Stimulated activated CD4-positive, alpha-beta T cell treated with anti-CD3 and anti-CD28 coated beads, Interleukin-12 subunit alpha, Interleukin-12 subunit beta, amount 100 ng/mL, for 4 hours (primary cell): ENCODE measurements at regions not wholly inside any gene's neighbourhood (a gene's known extent, or its start where the extent isn't known, plus 50 kb on each side); places are given as distances from the start of the nearest gene placed in this dataset.
"Not testable (repeated sequence)": the region's sequence is repeated elsewhere in the genome, so short reads cannot be mapped to it uniquely, and the experiment has no call there.

Experiments
- DNase-seq: peaks from one replicate; pipeline ENCODE4 v3.0.0-alpha.2; 2020

DNA sequence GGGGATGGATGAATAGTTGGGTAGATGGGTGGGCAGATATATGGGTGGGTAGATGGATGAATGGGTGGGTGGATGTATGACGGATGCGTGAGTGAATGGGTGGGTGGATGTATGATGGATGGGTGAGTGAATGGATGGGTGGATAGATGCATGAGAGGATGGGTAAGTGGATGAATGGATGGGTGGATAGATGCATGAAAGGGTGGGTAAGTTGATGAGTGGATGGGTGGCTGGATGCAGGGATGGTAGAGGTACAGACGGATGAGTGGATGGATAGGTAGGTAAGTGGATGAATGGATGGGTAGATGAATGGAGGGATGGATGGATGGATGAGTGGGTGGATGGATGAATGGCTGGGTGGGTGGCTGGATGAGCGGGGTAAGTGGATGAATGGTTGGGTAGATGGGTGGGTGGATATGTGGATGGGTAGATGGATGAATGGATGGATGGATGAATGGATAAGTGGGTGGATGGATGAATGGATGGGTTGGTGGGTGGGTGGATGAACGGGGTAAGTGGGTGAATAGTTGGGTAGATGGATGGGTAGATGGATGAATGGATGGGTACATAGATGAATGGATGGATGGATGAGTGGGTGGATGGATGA lies 208.9 kb downstream of the NPIPB11 start:
- DNase-seq, result not testable (repeated sequence)

DNA sequence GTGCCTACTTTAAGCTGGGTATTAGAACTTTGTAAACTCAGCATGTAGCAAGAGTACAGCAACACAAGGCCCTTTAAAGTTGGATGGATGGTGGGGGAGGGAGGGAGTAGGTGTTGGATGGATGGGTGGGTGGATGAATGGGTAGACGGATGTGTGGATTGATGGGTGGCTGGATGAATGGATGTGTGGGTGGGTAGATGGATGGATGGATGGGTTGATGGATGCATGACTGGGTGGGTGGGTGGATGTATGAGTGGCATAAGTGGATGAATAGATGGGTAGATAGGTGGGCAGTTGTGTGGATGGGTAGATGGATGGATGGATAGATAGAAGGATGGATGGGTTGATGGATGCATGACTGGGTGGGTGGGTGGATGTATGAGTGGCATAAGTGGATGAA lies 209.8 kb downstream of the NPIPB11 start:
- not testable (repeated sequence) for DNase-seq

- not testable (repeated sequence) for DNase-seq
Measured at GRCh38 chr16:29195116-29195872, 210.4 kb downstream of the LAT start.

DNA sequence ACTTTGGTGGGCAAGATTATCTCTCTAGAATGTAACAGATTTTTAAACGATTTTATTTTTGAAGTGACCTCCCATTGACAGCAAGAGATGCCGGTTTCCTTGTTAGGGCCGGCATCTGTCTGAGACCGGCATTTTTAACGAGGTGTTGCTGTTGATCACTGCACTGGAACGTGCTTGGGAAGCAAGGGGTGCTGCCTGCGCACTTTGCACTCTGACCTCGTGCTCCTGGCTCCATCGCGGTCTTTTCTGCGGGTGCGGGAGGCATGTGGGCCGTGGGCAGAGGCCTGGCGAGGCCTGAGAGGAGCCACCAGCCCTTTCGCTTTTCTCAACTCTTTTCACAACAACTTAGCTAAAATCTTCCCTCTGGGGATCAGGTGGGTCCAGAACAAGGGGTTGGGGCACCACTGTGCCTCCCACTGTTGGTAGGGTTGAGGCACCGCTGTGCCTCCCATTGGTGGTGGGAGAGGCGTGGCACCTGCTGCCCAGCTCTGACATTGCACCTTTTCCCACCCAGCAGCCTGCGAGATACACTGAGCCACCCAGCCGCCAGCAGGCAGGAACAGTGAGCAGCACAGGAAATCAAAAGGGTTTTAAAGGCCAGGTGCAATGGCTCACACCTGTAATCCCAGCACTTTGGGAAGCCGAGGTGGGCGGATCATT lies 209.5 kb downstream of the LAT start:
- DNase-seq, result not testable (repeated sequence)

GRCh38 chr16:29193634-29194033 lies 208.8 kb downstream of the LAT start:
- DNase-seq, result not testable (repeated sequence)

GRCh38 chr16:29193248-29193574 lies 208.4 kb downstream of the LAT start:
- not testable (repeated sequence) for DNase-seq

GRCh38 chr16:29192329-29193247 lies 207.7 kb downstream of the LAT start:
- no peak for DNase-seq

DNA sequence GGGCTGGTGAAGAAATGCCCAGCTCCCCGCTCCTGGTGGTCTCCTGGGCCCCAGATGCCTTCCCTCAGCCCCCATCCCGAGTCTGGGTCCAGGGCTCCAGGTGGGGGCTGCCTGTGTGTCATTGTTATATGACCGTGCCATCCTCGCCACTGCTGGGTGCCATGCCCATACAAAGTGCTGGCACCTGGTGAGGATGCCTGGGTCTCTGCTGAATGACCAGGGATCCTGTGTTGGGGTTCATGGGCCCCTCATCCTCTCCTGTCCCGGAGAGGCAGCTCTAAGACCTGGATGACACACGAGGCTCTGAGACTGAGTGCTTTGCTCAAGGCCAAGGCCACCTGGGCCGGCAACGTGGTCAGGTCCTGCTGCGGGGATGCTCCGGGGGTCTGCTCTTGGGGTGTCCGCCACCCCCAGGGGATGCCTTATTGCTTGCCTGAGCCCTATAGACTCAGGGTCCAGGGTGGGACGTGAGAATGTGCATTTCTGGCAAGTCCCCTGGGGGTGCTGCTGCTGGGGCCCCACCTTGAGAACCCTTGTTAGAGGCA lies 206.9 kb downstream of the LAT start:
- not testable (repeated sequence) for DNase-seq

GRCh38 chr16:29190553-29191431 lies 205.9 kb downstream of the LAT start:
- DNase-seq, result not testable (repeated sequence)

DNA sequence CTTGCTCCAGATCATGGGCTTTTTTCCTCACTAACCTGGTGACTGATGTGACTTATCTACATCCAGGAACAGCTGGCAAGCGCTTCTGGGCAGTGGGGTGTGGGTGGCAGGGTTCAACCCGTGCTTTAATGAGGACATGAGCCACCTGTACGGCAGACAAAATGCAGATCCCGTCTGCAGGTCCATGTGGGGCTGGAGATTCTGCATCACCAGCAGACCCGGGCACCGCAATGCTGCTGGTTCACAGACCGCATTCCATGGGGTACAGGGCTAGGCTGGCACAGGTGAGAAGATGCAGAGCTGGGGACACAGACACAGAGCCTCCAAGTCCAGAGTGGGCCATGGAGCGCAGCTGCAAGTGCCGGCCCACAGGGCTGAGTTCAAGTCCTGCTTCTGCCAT lies 204.0 kb downstream of the LAT start:
- DNase-seq, result not testable (repeated sequence)

DNA sequence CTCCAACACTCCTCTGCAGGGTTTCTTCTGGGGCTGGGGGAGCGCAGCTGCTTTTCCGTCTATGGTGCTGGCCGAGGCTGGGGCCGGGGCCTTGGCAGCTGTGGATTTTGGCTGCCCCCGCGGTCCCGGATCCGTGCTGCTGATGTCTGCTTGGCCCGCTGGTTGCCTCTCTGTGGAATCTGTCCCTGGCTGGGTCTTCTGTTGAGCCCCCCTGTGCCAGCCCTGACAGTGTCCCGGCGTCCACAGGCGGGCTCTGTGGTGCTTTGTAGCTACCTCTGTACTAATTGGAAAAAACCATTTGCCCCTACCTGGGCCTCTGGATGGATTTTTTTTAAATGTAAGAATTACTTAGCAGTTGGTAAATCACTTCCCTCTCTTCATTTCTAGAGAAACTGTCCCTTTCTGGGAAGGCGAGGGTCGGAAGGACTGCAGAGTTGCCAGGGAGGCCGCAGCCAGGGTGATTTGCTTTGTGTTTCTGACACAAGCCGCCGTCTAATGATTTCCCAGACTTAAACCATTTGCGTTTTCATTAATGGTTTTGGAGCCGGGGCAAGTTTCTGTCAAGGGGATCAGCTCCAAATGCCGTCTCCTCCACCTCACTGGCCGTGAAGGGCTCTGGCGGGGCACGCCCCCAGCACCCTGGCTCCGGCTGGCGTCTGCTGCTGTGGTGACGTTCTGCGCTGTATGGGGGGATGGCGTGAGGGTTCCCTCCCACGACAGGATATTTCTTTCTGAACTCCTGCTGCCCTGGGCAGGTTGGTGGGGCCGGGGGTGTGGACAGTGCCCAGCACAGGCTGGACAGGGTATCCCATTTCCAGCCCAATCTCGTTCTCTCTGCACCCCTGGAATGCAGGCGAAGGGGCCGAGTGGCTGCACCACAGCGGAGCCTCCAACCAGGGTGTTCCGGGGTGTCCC lies 201.7 kb downstream of the LAT start:
- not testable (repeated sequence) for DNase-seq

- not testable (repeated sequence) for DNase-seq
Measured at GRCh38 chr16:29185872-29186271, 201.0 kb downstream of the LAT start.

- not testable (repeated sequence) for DNase-seq
Measured at GRCh38 chr16:29184738-29185438, 200.0 kb downstream of the LAT start.

- DNase-seq, result not testable (repeated sequence)
Measured at GRCh38 chr16:29182940-29183868, 198.4 kb downstream of the LAT start.

GRCh38 chr16:29182501-29182900 lies 197.6 kb downstream of the LAT start:
- no peak for DNase-seq

GRCh38 chr16:29181921-29182411 lies 197.1 kb downstream of the LAT start:
- DNase-seq, result not testable (repeated sequence)

DNA sequence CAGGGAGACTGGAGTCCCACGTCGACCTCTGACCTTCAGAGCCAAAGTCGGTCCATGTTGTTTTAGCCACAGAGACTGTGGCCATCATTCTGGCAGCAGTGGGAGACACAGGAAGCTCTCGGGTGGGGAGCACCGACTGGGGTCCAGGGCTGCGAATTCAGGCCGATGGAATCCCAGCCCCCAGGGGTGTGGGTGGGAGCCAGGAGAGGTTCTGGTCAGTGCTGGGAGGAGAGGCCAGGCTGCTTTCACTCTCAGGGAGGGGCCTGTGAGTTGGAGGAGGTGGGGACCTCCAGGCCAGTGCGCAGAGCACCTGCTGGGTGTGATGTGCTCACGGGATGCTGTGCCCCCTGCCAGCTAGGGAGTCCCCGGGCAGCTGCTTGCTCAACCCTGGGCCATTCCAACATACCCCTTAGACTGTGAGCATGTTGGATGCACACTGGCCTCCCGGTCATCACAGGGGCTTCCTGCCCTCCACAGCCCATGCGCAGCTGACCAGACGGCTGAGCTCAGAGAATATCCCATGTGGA lies 196.5 kb downstream of the LAT start:
- not testable (repeated sequence) for DNase-seq

- not testable (repeated sequence) for DNase-seq
Measured at GRCh38 chr16:29180206-29180600, 195.4 kb downstream of the LAT start.
